ENCODE measurements at regions not wholly inside any gene's neighbourhood (a gene's known extent, or its start where the extent isn't known, plus 50 kb on each side); places are given as distances from the start of the nearest gene placed in this dataset.

GRCh38 chr17:77590951-77591735, 367.4 kb upstream of the TNRC6C start:
- TF ChIP-seq, protein P1, sequence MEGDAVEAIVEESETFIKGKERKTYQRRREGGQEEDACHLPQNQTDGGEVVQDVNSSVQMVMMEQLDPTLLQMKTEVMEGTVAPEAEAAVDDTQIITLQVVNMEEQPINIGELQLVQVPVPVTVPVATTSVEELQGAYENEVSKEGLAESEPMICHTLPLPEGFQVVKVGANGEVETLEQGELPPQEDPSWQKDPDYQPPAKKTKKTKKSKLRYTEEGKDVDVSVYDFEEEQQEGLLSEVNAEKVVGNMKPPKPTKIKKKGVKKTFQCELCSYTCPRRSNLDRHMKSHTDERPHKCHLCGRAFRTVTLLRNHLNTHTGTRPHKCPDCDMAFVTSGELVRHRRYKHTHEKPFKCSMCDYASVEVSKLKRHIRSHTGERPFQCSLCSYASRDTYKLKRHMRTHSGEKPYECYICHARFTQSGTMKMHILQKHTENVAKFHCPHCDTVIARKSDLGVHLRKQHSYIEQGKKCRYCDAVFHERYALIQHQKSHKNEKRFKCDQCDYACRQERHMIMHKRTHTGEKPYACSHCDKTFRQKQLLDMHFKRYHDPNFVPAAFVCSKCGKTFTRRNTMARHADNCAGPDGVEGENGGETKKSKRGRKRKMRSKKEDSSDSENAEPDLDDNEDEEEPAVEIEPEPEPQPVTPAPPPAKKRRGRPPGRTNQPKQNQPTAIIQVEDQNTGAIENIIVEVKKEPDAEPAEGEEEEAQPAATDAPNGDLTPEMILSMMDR (IDR thresholded peaks at IDR 0.05; ENCODE audit: insufficient read depth, low read length, poor library complexity, severe bottlenecking), result no peak
- no peak for TF ChIP-seq EZH2phosphoT487 (conservative IDR thresholded peaks at IDR 0.05; ENCODE audit: low read length)
